Muscle of leg (tissue), 3 donors: ENCODE measurements at regions not wholly inside any gene's neighbourhood (a gene's known extent, or its start where the extent isn't known, plus 50 kb on each side); places are given as distances from the start of the nearest gene placed in this dataset.

Source experiments
- DNase-seq: peaks from one replicate; pipeline ENCODE4 v3.0.0; 2013
- H3K27ac ChIP-seq: one replicate; pipeline ENCODE4 v1.5.1; 2013; ENCODE audit warnings: mild to moderate bottlenecking, low read length, control low read depth
- H3K27me3 ChIP-seq: one replicate; pipeline ENCODE4 v1.6.1; 2013; ENCODE audit warnings: low read length; ENCODE audit not compliant: control insufficient read depth, insufficient read depth
- H3K36me3 ChIP-seq: one replicate; pipeline ENCODE4 v1.6.1; 2013; ENCODE audit warnings: low read length; ENCODE audit not compliant: control insufficient read depth, insufficient read depth
- H3K4me1 ChIP-seq: one replicate; pipeline ENCODE4 v1.6.1; 2013; ENCODE audit warnings: low read length; ENCODE audit not compliant: control insufficient read depth, insufficient read depth
- H3K4me3 ChIP-seq: one replicate; pipeline ENCODE4 v1.5.1; 2013; ENCODE audit warnings: low read length, control low read depth
- H3K9me3 ChIP-seq: replicated peaks from 2 replicates; pipeline ENCODE4 v1.6.1; 2013; ENCODE audit warnings: low read depth, low read length; ENCODE audit not compliant: control insufficient read depth
- WGBS: methylation state at CpG from one replicate; pipeline ENCODE4 v1.1.5; 2013; ENCODE audit warnings: missing lambda C conversion rate; ENCODE audit not compliant: insufficient coverage; 5-methylcytosine and 5-hydroxymethylcytosine counted together

GRCh38 chr10:118452098-118452497, 110.0 kb upstream of the FAM204A start:
- Histone ChIP-seq H3K4me3 (no peak overlapping the region), H3K27me3 (peaks cover 10% of the 10 kb centered on the region), H3K9me3 (peaks cover 2% of the 10 kb centered on the region), H3K4me1 (peaks cover 9% of the 10 kb centered on the region), H3K27ac (no peak overlapping the region), H3K36me3 (no peaks in the 10 kb centered on the region)
- no peak for DNase-seq

- WGBS, result 57% methylated on average over 7 of the region's 9 CpGs
- H3K27me3 ChIP-seq, result peaks cover 10% of the 10 kb centered on the region
Observed at GRCh38 chr10:118449521-118449920, 107.4 kb upstream of the FAM204A start.

GRCh38 chr10:118448744-118449143, 106.6 kb upstream of the FAM204A start:
- no peak overlapping the region for H3K4me3 ChIP-seq
- no peak overlapping the region for H3K27ac ChIP-seq
- H3K9me3 ChIP-seq, result peaks cover 2% of the 10 kb centered on the region
- no peak for DNase-seq
- no peaks in the 10 kb centered on the region for H3K36me3 ChIP-seq
- peaks cover 10% of the 10 kb centered on the region for H3K27me3 ChIP-seq
- H3K4me1 ChIP-seq, result peaks cover 9% of the 10 kb centered on the region
- WGBS, result 67% methylated on average over 1 of the region's 5 CpGs

More at GRCh38 chr10:118449521-118449920, 107.4 kb upstream of the FAM204A start:
- Histone ChIP-seq H3K4me3 (no peak overlapping the region), H3K27ac (no peak overlapping the region), H3K9me3 (peaks cover 2% of the 10 kb centered on the region), H3K36me3 (no peaks in the 10 kb centered on the region), H3K4me1 (peaks cover 9% of the 10 kb centered on the region)
- DNase-seq, result no peak

- H3K27me3 ChIP-seq, result peaks cover 12% of the 10 kb centered on the region
- peak; percentile 73 for DNase-seq
Observed at GRCh38 chr10:118447478-118448270, 105.5 kb upstream of the FAM204A start.

GRCh38 chr10:118445535-118445934, 103.4 kb upstream of the FAM204A start:
- Histone ChIP-seq H3K4me3 (no peak overlapping the region), H3K9me3 (no peaks in the 10 kb centered on the region), H3K27ac (no peak overlapping the region), H3K27me3 (peaks cover 12% of the 10 kb centered on the region), H3K4me1 (peaks cover 9% of the 10 kb centered on the region), H3K36me3 (no peaks in the 10 kb centered on the region)
- DNase-seq, result no peak
- no CpG with 5 or more reads among the region's 1 CpG for WGBS

More at GRCh38 chr10:118447478-118448270, 105.5 kb upstream of the FAM204A start:
- peaks cover 9% of the 10 kb centered on the region for H3K4me1 ChIP-seq
- 18% methylated on average over 9 of the region's 13 CpGs for WGBS
- peaks cover 2% of the 10 kb centered on the region for H3K9me3 ChIP-seq
- H3K4me3 ChIP-seq, result no peak overlapping the region
- H3K36me3 ChIP-seq, result no peaks in the 10 kb centered on the region
- H3K27ac ChIP-seq, result no peak overlapping the region

- no peaks in the 10 kb centered on the region for H3K9me3 ChIP-seq
- H3K4me1 ChIP-seq, result peaks cover 9% of the 10 kb centered on the region
- no peak overlapping the region for H3K27ac ChIP-seq
- H3K27me3 ChIP-seq, result peaks cover 7% of the 10 kb centered on the region
- no peaks in the 10 kb centered on the region for H3K36me3 ChIP-seq
- no peak overlapping the region for H3K4me3 ChIP-seq
- 0% methylated on average over 1 of the region's 2 CpGs for WGBS
- DNase-seq, result no peak
Observed at GRCh38 chr10:118444069-118444468, 101.9 kb upstream of the FAM204A start.

GRCh38 chr10:118442032-118442431, 99.9 kb upstream of the FAM204A start:
- no peak overlapping the region for H3K27ac ChIP-seq
- no peaks in the 10 kb centered on the region for H3K4me1 ChIP-seq
- no peak for DNase-seq
- H3K27me3 ChIP-seq, result peaks cover 2% of the 10 kb centered on the region
- H3K36me3 ChIP-seq, result no peaks in the 10 kb centered on the region
- 86% methylated on average over 2 of the region's 3 CpGs for WGBS
- H3K4me3 ChIP-seq, result no peak overlapping the region
- no peaks in the 10 kb centered on the region for H3K9me3 ChIP-seq

- Histone ChIP-seq H3K27me3 (peaks cover 2% of the 10 kb centered on the region), H3K36me3 (no peaks in the 10 kb centered on the region), H3K4me3 (no peak overlapping the region), H3K4me1 (no peaks in the 10 kb centered on the region), H3K9me3 (no peaks in the 10 kb centered on the region), H3K27ac (no peak overlapping the region)
- DNase-seq, result no peak
- WGBS, result 10% methylated on average over 3 of the region's 3 CpGs
Observed at GRCh38 chr10:118439824-118440223, 97.7 kb upstream of the FAM204A start.

- no CpG with 5 or more reads among the region's 1 CpG for WGBS
- H3K27me3 ChIP-seq, result no peaks in the 10 kb centered on the region
- no peak for DNase-seq
- no peaks in the 10 kb centered on the region for H3K9me3 ChIP-seq
- no peak overlapping the region for H3K27ac ChIP-seq
- H3K4me3 ChIP-seq, result no peak overlapping the region
- no peaks in the 10 kb centered on the region for H3K4me1 ChIP-seq
- no peaks in the 10 kb centered on the region for H3K36me3 ChIP-seq
Observed at GRCh38 chr10:118436742-118437141, 94.6 kb upstream of the FAM204A start.

- DNase-seq, result no peak
- no peaks in the 10 kb centered on the region for H3K9me3 ChIP-seq
- no peak overlapping the region for H3K27ac ChIP-seq
- no CpG with 5 or more reads among the region's 6 CpGs for WGBS
- no peaks in the 10 kb centered on the region for H3K4me1 ChIP-seq
- no peak overlapping the region for H3K4me3 ChIP-seq
- H3K27me3 ChIP-seq, result no peaks in the 10 kb centered on the region
- H3K36me3 ChIP-seq, result no peaks in the 10 kb centered on the region
Observed at GRCh38 chr10:118430190-118430589, 88.1 kb upstream of the FAM204A start.
